ENCODE measurements at regions not wholly inside any gene's neighbourhood (a gene's known extent, or its start where the extent isn't known, plus 50 kb on each side); places are given as distances from the start of the nearest gene placed in this dataset.

- intact Hi-C loops (cut with DNase I; ENCODE audit: low total_unique reads) = loop anchor here (5.0 kb wide), 1 partner anchor 1170 kb away; no protein-coding TSS in a partner anchor
- WGBS, 2 donors (ENCODE audit: low coverage in 1 of 2) = 81 to 100% methylated on average over 1 of the region's 1 CpG
Observed at GRCh38 chr11:121917482-121917881, 198.5 kb downstream of the BLID start.

GRCh38 chr11:121914508-121915059, 201.4 kb downstream of the BLID start:
- intact Hi-C loops (cut with DNase I; ENCODE audit: low total_unique reads) (loop anchor here (5.0 kb wide), 1 partner anchor 1167 kb away; no protein-coding TSS in a partner anchor), in situ Hi-C loops (cut with MboI; ENCODE audit: low pct_ligation_motif_present in 1 of 4, low pct_unique_long_range_greater_than_20kb in 1 of 4, low sequenced_read_pairs in 3 of 4) (no loop called here)

More at GRCh38 chr11:121917482-121917881, 198.5 kb downstream of the BLID start:
- H3K4me3 ChIP-seq = no peak overlapping the region
- H3K4me1 ChIP-seq = no peaks in the 10 kb centered on the region
- TF ChIP-seq POLR2A (IDR thresholded peaks at IDR 0.05) (no peak), CTCF (IDR thresholded peaks at IDR 0.05) (no peak), EP300 (IDR thresholded peaks at IDR 0.05; ENCODE audit: low read depth) (no peak), POLR2AphosphoS5 (IDR thresholded peaks at IDR 0.05) (no peak)
- no peaks in the 10 kb centered on the region for H3K36me3 ChIP-seq
- no peak overlapping the region for H3K27ac ChIP-seq
- in situ Hi-C loops (cut with MboI; ENCODE audit: low pct_ligation_motif_present in 1 of 4, low pct_unique_long_range_greater_than_20kb in 1 of 4, low sequenced_read_pairs in 3 of 4) = no loop called here
- no peak for DNase-seq
- H3K9me3 ChIP-seq = no peaks in the 10 kb centered on the region
- H3K27me3 ChIP-seq = no peaks in the 10 kb centered on the region

GRCh38 chr11:121909596-121909995, 206.4 kb downstream of the BLID start:
- no peak for TF ChIP-seq POLR2AphosphoS5 (IDR thresholded peaks at IDR 0.05)
- no peak for TF ChIP-seq CTCF (IDR thresholded peaks at IDR 0.05)
- TF ChIP-seq POLR2A (IDR thresholded peaks at IDR 0.05) = no peak
- TF ChIP-seq EP300 (IDR thresholded peaks at IDR 0.05; ENCODE audit: low read depth) = no peak
- no peaks in the 10 kb centered on the region for H3K9me3 ChIP-seq
- in situ Hi-C loops (cut with MboI; ENCODE audit: low pct_ligation_motif_present in 1 of 4, low pct_unique_long_range_greater_than_20kb in 1 of 4, low sequenced_read_pairs in 3 of 4) (no loop called here), intact Hi-C loops (cut with DNase I; ENCODE audit: low total_unique reads) (loop anchor here (10.0 kb wide), 1 partner anchor 1755 kb away; no protein-coding TSS in a partner anchor)
- no peak overlapping the region for H3K27ac ChIP-seq
- H3K36me3 ChIP-seq = no peaks in the 10 kb centered on the region
- H3K4me1 ChIP-seq = no peaks in the 10 kb centered on the region
- whole genome bisulfite sequencing, 2 donors (ENCODE audit: low coverage in 1 of 2) = 60 to 74% methylated on average over 2 of the region's 2 CpGs
- no peak overlapping the region for H3K4me3 ChIP-seq
- H3K27me3 ChIP-seq = no peaks in the 10 kb centered on the region
- DNase-seq = no peak

More at GRCh38 chr11:121914508-121915059, 201.4 kb downstream of the BLID start:
- H3K27ac ChIP-seq = no peak overlapping the region
- H3K36me3 ChIP-seq = no peaks in the 10 kb centered on the region
- DNase-seq = no peak
- TF ChIP-seq POLR2A (IDR thresholded peaks at IDR 0.05) (no peak), EP300 (IDR thresholded peaks at IDR 0.05; ENCODE audit: low read depth) (no peak), CTCF (IDR thresholded peaks at IDR 0.05) (no peak), POLR2AphosphoS5 (IDR thresholded peaks at IDR 0.05) (no peak)
- no peak overlapping the region for H3K4me3 ChIP-seq
- no peaks in the 10 kb centered on the region for H3K4me1 ChIP-seq
- WGBS, 2 donors (ENCODE audit: low coverage in 1 of 2) = 60 to 79% methylated on average over 2 of the region's 2 CpGs
- no peaks in the 10 kb centered on the region for H3K27me3 ChIP-seq
- no peaks in the 10 kb centered on the region for H3K9me3 ChIP-seq

GRCh38 chr11:121907379-121907778, 208.6 kb downstream of the BLID start:
- no peak overlapping the region for H3K4me3 ChIP-seq
- no peaks in the 10 kb centered on the region for H3K27me3 ChIP-seq
- in situ Hi-C loops (cut with MboI; ENCODE audit: low pct_ligation_motif_present in 1 of 4, low pct_unique_long_range_greater_than_20kb in 1 of 4, low sequenced_read_pairs in 3 of 4) = no loop called here
- H3K4me1 ChIP-seq = no peaks in the 10 kb centered on the region
- no peaks in the 10 kb centered on the region for H3K9me3 ChIP-seq
- no peak overlapping the region for H3K27ac ChIP-seq
- no peaks in the 10 kb centered on the region for H3K36me3 ChIP-seq
- TF ChIP-seq EP300 (IDR thresholded peaks at IDR 0.05; ENCODE audit: low read depth) (no peak), POLR2AphosphoS5 (IDR thresholded peaks at IDR 0.05) (no peak), POLR2A (IDR thresholded peaks at IDR 0.05) (no peak), CTCF (IDR thresholded peaks at IDR 0.05) (no peak)
- intact Hi-C loops (cut with DNase I; ENCODE audit: low total_unique reads) = loop anchor here (10.0 kb wide), 1 partner anchor 1753 kb away; no protein-coding TSS in a partner anchor
- WGBS, 2 donors (ENCODE audit: low coverage in 1 of 2) = 67 to 86% methylated on average over 2 of the region's 2 CpGs
- DNase-seq = no peak

Measured in transverse colon (tissue), 4 donors.